ENCODE measurements at regions not wholly inside any gene's neighbourhood (a gene's known extent, or its start where the extent isn't known, plus 50 kb on each side); places are given as distances from the start of the nearest gene placed in this dataset.

DNA sequence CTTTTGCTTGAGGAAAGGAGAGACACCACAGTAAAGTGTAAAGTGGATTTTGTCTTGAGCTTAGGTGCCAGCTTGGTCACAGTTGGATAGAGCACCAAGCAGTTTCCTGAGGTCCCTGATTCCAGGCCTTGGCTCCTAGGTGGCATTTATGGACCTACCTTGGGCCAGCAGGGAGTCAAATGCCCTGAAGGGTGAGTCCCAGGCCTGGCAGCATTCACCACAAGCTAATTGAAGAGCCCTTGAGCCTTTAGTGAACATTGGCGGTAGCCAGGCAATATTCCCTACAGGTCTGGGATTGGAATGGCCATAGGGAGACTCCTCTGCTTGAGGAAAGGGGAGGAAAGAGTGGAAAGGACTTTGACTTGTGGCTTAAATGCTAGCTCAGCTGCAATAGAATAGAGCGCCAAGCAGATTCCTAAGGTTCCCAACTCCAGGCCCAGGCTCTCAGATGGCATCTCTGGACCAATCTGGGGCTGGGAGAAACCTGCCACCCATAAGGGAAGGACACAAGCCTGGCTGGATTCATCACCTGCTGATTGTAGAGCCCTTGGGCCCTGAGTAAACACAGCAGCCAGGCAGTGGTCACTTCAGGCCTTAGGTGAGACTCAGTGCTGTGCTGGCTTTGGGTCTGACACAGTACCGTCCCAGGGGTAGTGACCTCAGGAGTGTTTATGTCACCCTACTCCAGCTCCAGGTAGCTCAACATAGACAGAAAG is 137.5 kb upstream of the OTOS start:
- 75 to 81% methylated on average over 3 of the region's 3 CpGs for WGBS, 2 donors
- Histone ChIP-seq H3K27ac (peak overlapping the region in 2 of 3 donors; percentile 36 to 37), H3K27me3 (no peaks in the 10 kb centered on the region), H3K36me3 (no peaks in the 10 kb centered on the region), H3K4me3 (replicated peaks in 1 of 3) (no peak overlapping the region), H3K9me3 (no peaks in the 10 kb centered on the region), H3K4me1 (peaks cover 16 to 17% of the 10 kb centered on the region in 2 donors)
- intact Hi-C loops (cut with DNase I) = no loop called here
- TF ChIP-seq POLR2A (IDR thresholded peaks at IDR 0.05) = no peak
- TF ChIP-seq, protein P1, sequence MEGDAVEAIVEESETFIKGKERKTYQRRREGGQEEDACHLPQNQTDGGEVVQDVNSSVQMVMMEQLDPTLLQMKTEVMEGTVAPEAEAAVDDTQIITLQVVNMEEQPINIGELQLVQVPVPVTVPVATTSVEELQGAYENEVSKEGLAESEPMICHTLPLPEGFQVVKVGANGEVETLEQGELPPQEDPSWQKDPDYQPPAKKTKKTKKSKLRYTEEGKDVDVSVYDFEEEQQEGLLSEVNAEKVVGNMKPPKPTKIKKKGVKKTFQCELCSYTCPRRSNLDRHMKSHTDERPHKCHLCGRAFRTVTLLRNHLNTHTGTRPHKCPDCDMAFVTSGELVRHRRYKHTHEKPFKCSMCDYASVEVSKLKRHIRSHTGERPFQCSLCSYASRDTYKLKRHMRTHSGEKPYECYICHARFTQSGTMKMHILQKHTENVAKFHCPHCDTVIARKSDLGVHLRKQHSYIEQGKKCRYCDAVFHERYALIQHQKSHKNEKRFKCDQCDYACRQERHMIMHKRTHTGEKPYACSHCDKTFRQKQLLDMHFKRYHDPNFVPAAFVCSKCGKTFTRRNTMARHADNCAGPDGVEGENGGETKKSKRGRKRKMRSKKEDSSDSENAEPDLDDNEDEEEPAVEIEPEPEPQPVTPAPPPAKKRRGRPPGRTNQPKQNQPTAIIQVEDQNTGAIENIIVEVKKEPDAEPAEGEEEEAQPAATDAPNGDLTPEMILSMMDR (IDR thresholded peaks at IDR 0.05) = no peak
- peak; percentile 42 to 55 for DNase-seq

DNA sequence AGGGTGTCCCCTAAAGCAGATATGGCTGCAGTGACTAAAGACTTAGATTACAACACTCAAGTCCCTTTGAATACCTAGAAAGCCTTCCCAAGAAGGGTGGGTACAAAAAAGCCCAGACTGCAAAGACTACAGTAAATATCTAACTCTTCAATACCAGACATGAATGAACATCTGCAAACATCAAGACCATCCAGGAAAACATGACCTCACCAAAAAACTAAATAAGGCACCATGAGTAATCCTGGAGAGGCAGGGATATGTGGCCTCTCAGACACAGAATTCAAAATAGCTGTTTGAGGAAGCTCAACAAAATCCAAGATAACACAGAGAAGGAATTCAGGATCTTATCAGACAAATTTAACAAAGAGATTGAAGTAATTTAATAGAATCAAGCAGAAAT is 138.2 kb upstream of the OTOS start:
- H3K9me3 ChIP-seq = no peaks in the 10 kb centered on the region
- no peak overlapping the region for H3K4me3 ChIP-seq (replicated peaks in 1 of 3)
- no peak for DNase-seq
- intact Hi-C loops (cut with DNase I) = no loop called here
- no peak for TF ChIP-seq POLR2A (IDR thresholded peaks at IDR 0.05)
- TF ChIP-seq, protein P1 (IDR thresholded peaks at IDR 0.05) = no peak
- no peaks in the 10 kb centered on the region for H3K27me3 ChIP-seq
- H3K27ac ChIP-seq = no peak overlapping the region
- no peaks in the 10 kb centered on the region for H3K36me3 ChIP-seq
- H3K4me1 ChIP-seq = peaks cover 16 to 17% of the 10 kb centered on the region in 2 donors

- intact Hi-C loops (cut with DNase I) = no loop called here
Measured at GRCh38 chr2:240280621-240281020, 140.2 kb upstream of the OTOS start.

DNA sequence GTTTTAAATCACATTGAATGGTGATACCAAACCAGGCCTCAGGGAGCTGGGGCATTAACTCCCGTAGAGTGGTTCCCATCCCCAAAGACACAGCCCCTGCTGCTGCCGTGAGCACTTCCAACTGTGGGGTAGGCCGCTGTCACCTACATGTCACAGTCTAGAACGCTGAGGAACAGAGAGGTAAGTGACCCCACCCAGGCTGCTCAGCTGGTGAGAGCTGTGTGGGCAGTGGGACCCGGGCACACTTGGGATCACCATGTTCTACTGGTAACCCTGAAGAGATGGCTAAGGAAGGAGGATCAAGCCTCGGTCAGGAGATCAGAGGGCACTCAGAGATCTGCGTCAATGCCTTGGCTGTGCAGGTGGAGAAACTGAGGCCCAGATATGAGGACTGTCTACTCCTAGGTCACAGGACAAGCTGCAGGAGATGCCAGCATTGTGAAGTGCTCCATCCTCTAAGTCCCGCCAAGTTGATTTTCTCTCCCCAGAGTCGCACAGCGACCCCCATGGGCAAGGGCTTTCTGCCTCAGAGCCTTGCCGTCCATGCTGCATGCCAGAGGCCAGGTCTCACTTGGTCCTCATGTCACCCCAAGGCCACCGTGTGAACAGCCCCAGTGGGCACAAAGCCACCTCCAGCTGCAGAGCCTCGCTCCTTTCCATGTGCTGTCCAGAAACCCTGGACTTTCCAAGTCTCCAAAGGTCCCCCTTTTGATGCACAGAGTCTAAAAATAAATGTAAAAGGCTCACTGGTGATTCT is 144.2 kb upstream of the OTOS start:
- Histone ChIP-seq H3K4me3 (replicated peaks in 1 of 3) (no peak overlapping the region), H3K36me3 (no peaks in the 10 kb centered on the region), H3K27ac (no peak overlapping the region), H3K4me1 (no peaks in the 10 kb centered on the region), H3K27me3 (no peaks in the 10 kb centered on the region), H3K9me3 (no peaks in the 10 kb centered on the region)
- intact Hi-C loops (cut with DNase I) = no loop called here
- DNase-seq = no peak
- TF ChIP-seq, protein P1 (IDR thresholded peaks at IDR 0.05) = no peak
- TF ChIP-seq POLR2A (IDR thresholded peaks at IDR 0.05) = no peak
- 84 to 86% methylated on average over 13 of the region's 13 CpGs for WGBS, 2 donors

More at GRCh38 chr2:240280621-240281020, 140.2 kb upstream of the OTOS start:
- no peak for DNase-seq
- 70 to 75% methylated on average over 2 of the region's 2 CpGs for WGBS, 2 donors
- Histone ChIP-seq H3K9me3 (no peaks in the 10 kb centered on the region), H3K4me3 (replicated peaks in 1 of 3) (no peak overlapping the region), H3K36me3 (no peaks in the 10 kb centered on the region), H3K27me3 (no peaks in the 10 kb centered on the region), H3K4me1 (peaks cover 16 to 17% of the 10 kb centered on the region in 2 donors), H3K27ac (no peak overlapping the region)
- TF ChIP-seq, protein P1 (IDR thresholded peaks at IDR 0.05) = no peak
- TF ChIP-seq POLR2A (IDR thresholded peaks at IDR 0.05) = no peak

GRCh38 chr2:240285725-240286124 is 145.3 kb upstream of the OTOS start:
- 94 to 99% methylated on average over 4 of the region's 4 CpGs for WGBS, 2 donors
- no peak overlapping the region for H3K27ac ChIP-seq
- TF ChIP-seq, protein P1 (IDR thresholded peaks at IDR 0.05) = no peak
- TF ChIP-seq POLR2A (IDR thresholded peaks at IDR 0.05) = no peak

More at GRCh38 chr2:240285725-240286124, 145.3 kb upstream of the OTOS start:
- no peaks in the 10 kb centered on the region for H3K4me1 ChIP-seq
- H3K36me3 ChIP-seq = no peaks in the 10 kb centered on the region
- intact Hi-C loops (cut with DNase I) = no loop called here
- no peak overlapping the region for H3K4me3 ChIP-seq (replicated peaks in 1 of 3)
- no peaks in the 10 kb centered on the region for H3K27me3 ChIP-seq
- no peak for DNase-seq
- no peaks in the 10 kb centered on the region for H3K9me3 ChIP-seq
